Neural crest cell (in vitro differentiated cells): ENCODE measurements at regions not wholly inside any gene's neighbourhood (a gene's known extent, or its start where the extent isn't known, plus 50 kb on each side); places are given as distances from the start of the nearest gene placed in this dataset.

Experiments used
- DNase-seq: peaks from one replicate; pipeline ENCODE4 v3.0.0; 2021; ENCODE audit warnings: low read depth, mixed read lengths, low spot score
- H3K27ac Mint-ChIP-seq: one replicate; pipeline ENCODE4 v1.8.0; 2021; ENCODE audit warnings: mild to moderate bottlenecking, mixed read lengths; ENCODE audit not compliant: unreplicated experiment
- H3K27me3 Mint-ChIP-seq: 2 replicates; pipeline ENCODE4 v1.8.0; 2021; ENCODE audit warnings: low read depth, mild to moderate bottlenecking, mixed read lengths
- H3K36me3 Mint-ChIP-seq: 2 replicates; pipeline ENCODE4 v1.8.0; 2021; ENCODE audit warnings: low read depth, mild to moderate bottlenecking, mixed read lengths
- H3K4me1 Mint-ChIP-seq: 2 replicates; pipeline ENCODE4 v1.8.0; 2021; ENCODE audit warnings: mixed read lengths
- H3K4me3 Mint-ChIP-seq: one replicate; pipeline ENCODE4 v1.8.0; 2021; ENCODE audit warnings: mild to moderate bottlenecking, mixed read lengths
- H3K9me3 Mint-ChIP-seq: 2 replicates; pipeline ENCODE4 v1.8.0; 2021; ENCODE audit warnings: mixed read lengths
- TF ChIP-seq, protein P1 (sequence below): fragments of 200-600 bp; sonication (generic); conservative IDR thresholded peaks from 2 replicates; pipeline ENCODE4 v1.5.0; 2021; ENCODE audit warnings: antibody characterized with exemption, mild to moderate bottlenecking

DNA sequence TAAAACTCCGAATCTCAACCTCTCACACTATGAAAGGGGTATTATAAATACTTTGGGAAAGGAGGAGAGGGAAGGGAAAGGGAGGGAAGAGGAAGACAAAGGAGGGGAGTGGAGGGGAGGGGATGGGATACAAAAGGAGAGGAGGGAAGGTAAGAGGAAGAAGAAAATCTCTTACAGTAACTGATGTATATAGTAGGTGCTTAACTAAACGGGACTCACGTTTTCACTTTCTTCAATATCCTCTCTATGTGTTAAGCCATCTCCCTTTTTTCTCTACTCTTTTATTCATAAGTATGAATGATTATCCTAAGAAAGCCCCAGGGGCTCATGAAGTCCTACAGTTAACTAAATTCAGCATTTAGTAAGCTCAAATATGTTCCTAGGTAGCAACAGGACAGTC lies 729.6 kb upstream of the NR2F2 start:
- H3K4me3 Mint-ChIP-seq: no peak overlapping the region
- no peak for DNase-seq
- H3K9me3 Mint-ChIP-seq: peaks cover 15% of the 10 kb centered on the region
- no peaks in the 10 kb centered on the region for H3K27me3 Mint-ChIP-seq
- no peak overlapping the region for H3K27ac Mint-ChIP-seq
- peaks cover 17% of the 10 kb centered on the region for H3K36me3 Mint-ChIP-seq
- H3K4me1 Mint-ChIP-seq: peaks cover 57% of the 10 kb centered on the region
- TF ChIP-seq, protein P1, sequence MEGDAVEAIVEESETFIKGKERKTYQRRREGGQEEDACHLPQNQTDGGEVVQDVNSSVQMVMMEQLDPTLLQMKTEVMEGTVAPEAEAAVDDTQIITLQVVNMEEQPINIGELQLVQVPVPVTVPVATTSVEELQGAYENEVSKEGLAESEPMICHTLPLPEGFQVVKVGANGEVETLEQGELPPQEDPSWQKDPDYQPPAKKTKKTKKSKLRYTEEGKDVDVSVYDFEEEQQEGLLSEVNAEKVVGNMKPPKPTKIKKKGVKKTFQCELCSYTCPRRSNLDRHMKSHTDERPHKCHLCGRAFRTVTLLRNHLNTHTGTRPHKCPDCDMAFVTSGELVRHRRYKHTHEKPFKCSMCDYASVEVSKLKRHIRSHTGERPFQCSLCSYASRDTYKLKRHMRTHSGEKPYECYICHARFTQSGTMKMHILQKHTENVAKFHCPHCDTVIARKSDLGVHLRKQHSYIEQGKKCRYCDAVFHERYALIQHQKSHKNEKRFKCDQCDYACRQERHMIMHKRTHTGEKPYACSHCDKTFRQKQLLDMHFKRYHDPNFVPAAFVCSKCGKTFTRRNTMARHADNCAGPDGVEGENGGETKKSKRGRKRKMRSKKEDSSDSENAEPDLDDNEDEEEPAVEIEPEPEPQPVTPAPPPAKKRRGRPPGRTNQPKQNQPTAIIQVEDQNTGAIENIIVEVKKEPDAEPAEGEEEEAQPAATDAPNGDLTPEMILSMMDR: no peak

DNA sequence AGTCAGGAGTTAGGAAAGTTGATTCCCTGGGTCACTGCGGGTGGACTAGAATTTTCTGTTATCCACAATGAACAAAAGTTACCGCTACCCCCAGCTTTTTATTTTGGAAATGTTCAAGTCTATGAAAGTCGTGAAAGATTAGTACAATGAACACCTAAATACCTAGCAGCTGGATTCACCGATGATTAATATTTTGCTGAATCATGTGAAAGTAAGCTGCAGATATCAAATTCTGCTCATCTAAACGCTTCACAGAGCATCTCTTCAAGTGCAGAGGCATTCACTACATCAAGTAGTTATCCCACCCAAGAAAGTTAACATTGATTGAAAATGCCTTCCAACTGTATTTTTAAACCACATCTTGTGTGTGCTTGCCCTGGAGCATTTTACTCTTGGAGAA lies 729.0 kb upstream of the NR2F2 start:
- H3K4me1 Mint-ChIP-seq: peaks cover 57% of the 10 kb centered on the region
- no peak overlapping the region for H3K27ac Mint-ChIP-seq

DNA sequence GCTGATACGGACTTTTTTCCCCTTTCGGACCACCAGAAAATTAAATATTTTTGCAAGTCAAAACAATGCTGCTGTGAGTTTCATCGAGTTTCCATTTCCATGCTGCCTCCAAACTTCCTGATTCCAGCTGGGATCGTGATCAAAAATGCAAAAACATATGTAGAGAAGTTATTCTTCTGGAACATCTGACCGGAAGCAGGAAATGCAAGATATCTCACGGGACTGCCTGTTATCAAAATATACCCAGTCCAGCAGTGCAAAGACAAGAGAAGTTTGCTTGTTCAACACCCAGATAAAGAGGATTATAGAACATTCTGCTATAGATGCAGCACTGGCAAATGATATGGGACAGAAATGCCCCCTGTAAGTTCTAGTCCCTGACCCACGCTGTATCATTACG lies 726.7 kb upstream of the NR2F2 start:
- peaks cover 15% of the 10 kb centered on the region for H3K9me3 Mint-ChIP-seq

More for the DNA sequence above, 729.0 kb upstream of the NR2F2 start:
- Mint-ChIP-seq H3K27me3 (no peaks in the 10 kb centered on the region), H3K9me3 (peaks cover 15% of the 10 kb centered on the region), H3K36me3 (peaks cover 17% of the 10 kb centered on the region), H3K4me3 (no peak overlapping the region)
- DNase-seq: no peak
- TF ChIP-seq, protein P1: no peak

DNA sequence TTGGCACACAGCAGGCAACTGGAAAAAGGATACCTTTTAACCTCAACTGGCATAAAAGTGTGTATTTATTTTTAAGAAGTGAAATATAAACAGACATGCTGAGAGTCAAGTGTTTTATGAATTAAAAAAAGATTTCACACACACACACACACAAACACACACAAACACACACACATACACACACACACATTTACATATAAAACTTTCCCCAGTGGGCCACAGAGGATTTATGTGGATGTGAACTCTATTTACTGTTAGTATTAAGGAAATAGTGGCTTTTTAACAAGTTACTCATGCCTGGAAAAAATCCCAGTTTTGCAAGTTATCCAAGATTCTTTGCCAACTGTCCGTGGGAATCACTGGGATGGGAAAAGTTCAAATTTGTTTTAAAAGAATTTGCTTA lies 725.9 kb upstream of the NR2F2 start:
- Mint-ChIP-seq H3K4me3 (no peak overlapping the region), H3K27me3 (no peaks in the 10 kb centered on the region), H3K36me3 (peaks cover 23% of the 10 kb centered on the region), H3K9me3 (peaks cover 15% of the 10 kb centered on the region), H3K4me1 (peaks cover 51% of the 10 kb centered on the region), H3K27ac (no peak overlapping the region)
- TF ChIP-seq, protein P1: no peak
- no peak for DNase-seq

More for the DNA sequence above, 726.7 kb upstream of the NR2F2 start:
- TF ChIP-seq, protein P1: no peak
- Mint-ChIP-seq H3K27me3 (no peaks in the 10 kb centered on the region), H3K36me3 (peaks cover 19% of the 10 kb centered on the region), H3K4me1 (peaks cover 49% of the 10 kb centered on the region), H3K27ac (peak overlapping the region; percentile 92), H3K4me3 (peak overlapping the region; percentile 41)
- no peak for DNase-seq

DNA sequence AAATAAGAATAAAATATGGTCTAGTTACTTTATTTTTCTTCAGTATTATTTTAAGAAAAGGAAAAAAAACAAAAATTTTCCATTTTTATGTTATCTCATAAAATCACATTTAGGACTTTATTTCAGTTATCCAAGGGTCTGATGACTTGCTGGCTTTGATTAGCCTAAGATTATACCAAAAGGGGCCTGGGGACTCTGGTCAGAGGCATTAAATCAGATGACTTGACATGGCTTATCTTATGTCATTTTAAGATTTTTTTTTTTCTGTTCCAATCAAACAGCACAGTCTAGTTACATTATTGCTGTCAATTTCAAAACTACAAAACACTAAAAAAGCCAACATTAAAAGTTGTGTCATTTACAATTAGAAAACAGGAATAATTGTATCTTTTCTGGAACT lies 725.4 kb upstream of the NR2F2 start:
- TF ChIP-seq, protein P1: no peak
- Mint-ChIP-seq H3K9me3 (peaks cover 15% of the 10 kb centered on the region), H3K4me1 (peaks cover 52% of the 10 kb centered on the region), H3K27ac (no peak overlapping the region), H3K27me3 (no peaks in the 10 kb centered on the region), H3K4me3 (no peak overlapping the region), H3K36me3 (peaks cover 23% of the 10 kb centered on the region)
- no peak for DNase-seq

DNA sequence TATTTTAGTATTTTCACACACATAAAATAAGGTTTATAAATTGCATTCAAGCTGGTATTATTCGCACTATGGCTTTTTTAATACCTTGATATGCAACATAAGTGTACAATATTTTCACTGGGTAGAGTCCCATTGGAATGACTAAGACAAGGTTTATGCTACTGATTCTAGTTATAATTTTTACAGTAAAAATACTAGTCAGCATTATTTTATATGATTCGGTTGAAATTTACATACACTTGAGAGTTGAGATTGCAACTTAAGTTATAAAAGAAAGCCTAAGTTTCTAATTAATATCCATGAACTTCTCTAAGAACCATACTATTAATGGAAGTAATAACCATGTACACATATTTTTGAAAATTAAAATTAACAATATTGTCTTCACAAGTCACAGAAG lies 723.9 kb upstream of the NR2F2 start:
- Mint-ChIP-seq H3K4me3 (no peak overlapping the region), H3K9me3 (peaks cover 12% of the 10 kb centered on the region), H3K4me1 (peaks cover 67% of the 10 kb centered on the region), H3K27ac (no peak overlapping the region), H3K27me3 (no peaks in the 10 kb centered on the region), H3K36me3 (peaks cover 21% of the 10 kb centered on the region)
- no peak for DNase-seq
- TF ChIP-seq, protein P1: no peak
